Superior temporal gyrus (tissue), 1 donor: ENCODE measurements at regions not wholly inside any gene's neighbourhood (a gene's known extent, or its start where the extent isn't known, plus 50 kb on each side); places are given as distances from the start of the nearest gene placed in this dataset.
"Not testable (repeated sequence)": the region's sequence is repeated elsewhere in the genome, so short reads cannot be mapped to it uniquely, and the experiment has no call there.

Source experiments
- DNase-seq: peaks from one replicate; pipeline ENCODE4 v3.0.0-alpha.2; 2016; ENCODE audit errors: extremely low spot score

GRCh38 chr6:78807655-78808355 lies 59.5 kb upstream of the IRAK1BP1 start:
- not testable (repeated sequence) for DNase-seq

DNA sequence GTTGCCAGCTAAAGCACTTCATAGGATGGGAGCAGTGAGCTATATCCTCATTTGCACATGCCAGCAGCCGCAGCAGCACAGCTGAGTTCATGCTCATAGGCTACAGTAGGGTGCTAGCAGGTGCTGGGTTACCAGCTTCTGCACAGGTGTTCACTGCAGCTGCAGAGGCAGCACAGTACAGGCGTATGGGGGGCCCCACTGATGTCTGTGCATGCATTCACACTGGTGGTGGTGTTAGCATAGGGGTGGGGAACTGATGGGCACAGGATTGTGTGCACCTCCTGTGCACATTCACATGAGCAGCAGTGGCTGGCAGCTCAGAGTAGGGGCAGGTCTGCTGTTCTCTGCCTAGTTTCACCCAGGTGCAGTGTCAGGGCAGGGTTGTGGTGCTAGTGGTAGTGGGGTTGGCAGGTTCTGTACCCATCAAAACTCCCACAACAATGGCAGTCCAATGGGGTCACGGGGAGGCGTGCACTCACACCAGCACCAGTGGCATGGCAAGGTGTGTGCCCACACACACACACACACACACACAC lies 58.9 kb upstream of the IRAK1BP1 start:
- no peak for DNase-seq

GRCh38 chr6:78808933-78809332 lies 58.4 kb upstream of the IRAK1BP1 start:
- no peak for DNase-seq

- DNase-seq, result no peak
These were observed 57.2 kb upstream of the IRAK1BP1 start for GRCh38 chr6:78810146-78810545.

GRCh38 chr6:78810698-78811097 lies 56.7 kb upstream of the IRAK1BP1 start:
- DNase-seq, result no peak
